ENCODE measurements at regions not wholly inside any gene's neighbourhood (a gene's known extent, or its start where the extent isn't known, plus 50 kb on each side); places are given as distances from the start of the nearest gene placed in this dataset.

DNA sequence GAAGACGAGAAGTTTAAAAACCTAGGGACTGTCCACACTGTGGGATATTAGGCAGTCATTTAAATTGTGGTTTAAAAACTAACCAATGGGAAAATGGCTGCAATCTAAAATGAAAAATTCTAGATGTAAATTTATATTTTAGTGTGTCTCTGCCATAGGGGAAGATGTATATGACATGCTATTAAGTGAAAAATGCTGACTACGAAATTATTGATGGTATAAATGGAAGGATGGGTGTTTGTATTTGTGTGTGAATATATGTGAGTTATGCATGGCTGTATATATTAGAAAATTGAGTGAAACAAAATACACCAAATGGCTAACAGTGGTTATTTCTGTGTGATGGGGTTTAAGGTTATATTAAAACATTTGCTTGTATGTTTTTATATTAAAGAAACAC, 260.7 kb downstream of the AJAP1 start:
- TF ChIP-seq RAD21 (conservative IDR thresholded peaks at IDR 0.05) (no peak), EZH2 (IDR thresholded peaks at IDR 0.05; ENCODE audit: borderline replicate concordance, insufficient read depth, low read length, poor library complexity, severe bottlenecking) (no peak), POLR2AphosphoS5 (IDR thresholded peaks at IDR 0.05) (no peak), EP300 (conservative IDR thresholded peaks at IDR 0.05; ENCODE audit: poor library complexity, severe bottlenecking) (no peak), SMC3 (conservative IDR thresholded peaks at IDR 0.05; ENCODE audit: poor library complexity) (no peak), MXI1 (conservative IDR thresholded peaks at IDR 0.05; ENCODE audit: poor library complexity, severe bottlenecking) (no peak), TAF1 (IDR thresholded peaks at IDR 0.05; ENCODE audit: low read depth) (no peak)
- TF ChIP-seq, protein P1, sequence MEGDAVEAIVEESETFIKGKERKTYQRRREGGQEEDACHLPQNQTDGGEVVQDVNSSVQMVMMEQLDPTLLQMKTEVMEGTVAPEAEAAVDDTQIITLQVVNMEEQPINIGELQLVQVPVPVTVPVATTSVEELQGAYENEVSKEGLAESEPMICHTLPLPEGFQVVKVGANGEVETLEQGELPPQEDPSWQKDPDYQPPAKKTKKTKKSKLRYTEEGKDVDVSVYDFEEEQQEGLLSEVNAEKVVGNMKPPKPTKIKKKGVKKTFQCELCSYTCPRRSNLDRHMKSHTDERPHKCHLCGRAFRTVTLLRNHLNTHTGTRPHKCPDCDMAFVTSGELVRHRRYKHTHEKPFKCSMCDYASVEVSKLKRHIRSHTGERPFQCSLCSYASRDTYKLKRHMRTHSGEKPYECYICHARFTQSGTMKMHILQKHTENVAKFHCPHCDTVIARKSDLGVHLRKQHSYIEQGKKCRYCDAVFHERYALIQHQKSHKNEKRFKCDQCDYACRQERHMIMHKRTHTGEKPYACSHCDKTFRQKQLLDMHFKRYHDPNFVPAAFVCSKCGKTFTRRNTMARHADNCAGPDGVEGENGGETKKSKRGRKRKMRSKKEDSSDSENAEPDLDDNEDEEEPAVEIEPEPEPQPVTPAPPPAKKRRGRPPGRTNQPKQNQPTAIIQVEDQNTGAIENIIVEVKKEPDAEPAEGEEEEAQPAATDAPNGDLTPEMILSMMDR (IDR thresholded peaks at IDR 0.05; ENCODE audit: poor library complexity, severe bottlenecking): no peak
- TF ChIP-seq, protein P2, sequence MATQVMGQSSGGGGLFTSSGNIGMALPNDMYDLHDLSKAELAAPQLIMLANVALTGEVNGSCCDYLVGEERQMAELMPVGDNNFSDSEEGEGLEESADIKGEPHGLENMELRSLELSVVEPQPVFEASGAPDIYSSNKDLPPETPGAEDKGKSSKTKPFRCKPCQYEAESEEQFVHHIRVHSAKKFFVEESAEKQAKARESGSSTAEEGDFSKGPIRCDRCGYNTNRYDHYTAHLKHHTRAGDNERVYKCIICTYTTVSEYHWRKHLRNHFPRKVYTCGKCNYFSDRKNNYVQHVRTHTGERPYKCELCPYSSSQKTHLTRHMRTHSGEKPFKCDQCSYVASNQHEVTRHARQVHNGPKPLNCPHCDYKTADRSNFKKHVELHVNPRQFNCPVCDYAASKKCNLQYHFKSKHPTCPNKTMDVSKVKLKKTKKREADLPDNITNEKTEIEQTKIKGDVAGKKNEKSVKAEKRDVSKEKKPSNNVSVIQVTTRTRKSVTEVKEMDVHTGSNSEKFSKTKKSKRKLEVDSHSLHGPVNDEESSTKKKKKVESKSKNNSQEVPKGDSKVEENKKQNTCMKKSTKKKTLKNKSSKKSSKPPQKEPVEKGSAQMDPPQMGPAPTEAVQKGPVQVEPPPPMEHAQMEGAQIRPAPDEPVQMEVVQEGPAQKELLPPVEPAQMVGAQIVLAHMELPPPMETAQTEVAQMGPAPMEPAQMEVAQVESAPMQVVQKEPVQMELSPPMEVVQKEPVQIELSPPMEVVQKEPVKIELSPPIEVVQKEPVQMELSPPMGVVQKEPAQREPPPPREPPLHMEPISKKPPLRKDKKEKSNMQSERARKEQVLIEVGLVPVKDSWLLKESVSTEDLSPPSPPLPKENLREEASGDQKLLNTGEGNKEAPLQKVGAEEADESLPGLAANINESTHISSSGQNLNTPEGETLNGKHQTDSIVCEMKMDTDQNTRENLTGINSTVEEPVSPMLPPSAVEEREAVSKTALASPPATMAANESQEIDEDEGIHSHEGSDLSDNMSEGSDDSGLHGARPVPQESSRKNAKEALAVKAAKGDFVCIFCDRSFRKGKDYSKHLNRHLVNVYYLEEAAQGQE (IDR thresholded peaks at IDR 0.05; ENCODE audit: borderline replicate concordance): no peak
